IMR-90 (cell line): ENCODE measurements at regions not wholly inside any gene's neighbourhood (a gene's known extent, or its start where the extent isn't known, plus 50 kb on each side); places are given as distances from the start of the nearest gene placed in this dataset.
"Not testable (repeated sequence)": the region's sequence is repeated elsewhere in the genome, so short reads cannot be mapped to it uniquely, and the experiment has no call there.

Experiments used
- ATAC-seq: fragments of 200-7000 bp; cut with Tn5 transposase; 2 replicates; pipeline ENCODE4 v1.9.1; 2020; ENCODE audit warnings: low read depth, mild to moderate bottlenecking, moderate library complexity
- BruUV-seq: library from RNA; stranded (reverse); fragments of 400-500 nt; replicated peaks from 2 replicates; lab custom pipeline; 2021; lab: Mats Ljungman, UMichigan
- CTCF ChIA-PET: fragments of 300-600 bp; formaldehyde crosslinking; extraction: SDS; loops from one replicate; lab custom pipeline; 2021; ENCODE audit warnings: antibody characterized with exemption; lab: Yijun Ruan, JAX
- POLR2A ChIA-PET: fragments of 300-600 bp; sonication (Branson Sonifier 250); formaldehyde crosslinking; loops from one replicate; lab custom pipeline; 2022; ENCODE audit warnings: antibody characterized with exemption; ENCODE audit not compliant: unreplicated experiment; lab: Charles Lee
- DNase-seq: peaks from one replicate; pipeline ENCODE4 v3.0.0; 2013
- H2AFZ ChIP-seq: replicated peaks from 2 replicates; pipeline ENCODE3; 2013; ENCODE audit warnings: low read length, mild to moderate bottlenecking; ENCODE audit not compliant: poor library complexity
- H2AK5ac ChIP-seq: 2 replicates; pipeline ENCODE4 v1.6.1; 2013; ENCODE audit warnings: low read depth, low read length, inconsistent platforms
- H2AK9ac ChIP-seq: replicated peaks from 2 replicates; pipeline ENCODE3; 2013; ENCODE audit warnings: mild to moderate bottlenecking, low read depth, low read length, moderate library complexity; ENCODE audit not compliant: poor library complexity
- H2BK120ac ChIP-seq: 2 replicates; pipeline ENCODE4 v1.6.1; 2013; ENCODE audit warnings: low read depth, low read length, inconsistent platforms
- H2BK15ac ChIP-seq: 3 replicates; pipeline ENCODE4 v1.6.1; 2013; ENCODE audit warnings: low read depth, low read length, inconsistent platforms
- H2BK20ac ChIP-seq: 2 replicates; pipeline ENCODE4 v1.6.1; 2013; ENCODE audit warnings: low read depth, mild to moderate bottlenecking, inconsistent platforms, low read length, moderate library complexity
- H2BK5ac ChIP-seq: 2 replicates; pipeline ENCODE4 v1.6.1; 2013; ENCODE audit warnings: mild to moderate bottlenecking, low read depth, low read length, inconsistent platforms; ENCODE audit not compliant: poor library complexity, severe bottlenecking
- H3K14ac ChIP-seq: replicated peaks from 2 replicates; pipeline ENCODE4 v1.6.1; 2013; ENCODE audit warnings: low read depth, low read length, inconsistent platforms
- H3K18ac ChIP-seq: 2 replicates; pipeline ENCODE4 v1.6.1; 2013; ENCODE audit warnings: low read depth, low read length, control low read depth
- H3K23ac ChIP-seq: 2 replicates; pipeline ENCODE4 v1.6.1; 2013; ENCODE audit warnings: low read depth, low read length, inconsistent platforms
- H3K27ac ChIP-seq: 2 replicates; pipeline ENCODE4 v1.5.1; 2013; ENCODE audit warnings: mild to moderate bottlenecking, control low read depth, low read length; ENCODE audit not compliant: insufficient read depth
- H3K27me3 ChIP-seq: 2 replicates; pipeline ENCODE4 v1.6.1; 2013; ENCODE audit warnings: low read length; ENCODE audit not compliant: control insufficient read depth, insufficient read depth
- H3K36me3 ChIP-seq: 2 replicates; pipeline ENCODE4 v1.6.1; 2013; ENCODE audit warnings: low read length, mixed read lengths; ENCODE audit not compliant: control insufficient read depth, insufficient read depth
- H3K4ac ChIP-seq: 2 replicates; pipeline ENCODE4 v1.6.1; 2013; ENCODE audit warnings: low read depth, low read length, inconsistent platforms
- H3K4me1 ChIP-seq: 2 replicates; pipeline ENCODE4 v1.6.1; 2013; ENCODE audit warnings: low read length, mixed read lengths; ENCODE audit not compliant: control insufficient read depth, insufficient read depth
- H3K4me2 ChIP-seq: 2 replicates; pipeline ENCODE4 v1.6.1; 2013; ENCODE audit warnings: low read depth, mild to moderate bottlenecking, control low read depth, low read length, moderate library complexity
- H3K4me3 ChIP-seq: 2 replicates; pipeline ENCODE4 v1.5.1; 2013; ENCODE audit warnings: low read depth, mild to moderate bottlenecking, control low read depth, low read length, moderate library complexity; ENCODE audit not compliant: insufficient read depth
- H3K56ac ChIP-seq: 2 replicates; pipeline ENCODE4 v1.6.1; 2013; ENCODE audit warnings: low read length, inconsistent platforms; ENCODE audit not compliant: insufficient read depth; ENCODE audit errors: extremely low read depth
- H3K79me1 ChIP-seq, 2 experiments: 2 replicates each; pipeline ENCODE4 v1.6.1; 2013; ENCODE audit warnings: low read length in 2 of 2, inconsistent platforms in 1 of 2, low read depth in 1 of 2
- H3K9ac ChIP-seq: 2 replicates; pipeline ENCODE4 v1.6.1; 2013; ENCODE audit warnings: low read depth, low read length, control low read depth
- H3K9me1 ChIP-seq: 2 replicates; pipeline ENCODE4 v1.6.1; 2013; ENCODE audit warnings: low read length, inconsistent platforms; ENCODE audit not compliant: insufficient read depth
- H3K9me3 ChIP-seq: 2 replicates; pipeline ENCODE4 v1.6.1; 2013; ENCODE audit warnings: low read length; ENCODE audit not compliant: control insufficient read depth, insufficient read depth
- H4K20me1 ChIP-seq: 2 replicates; pipeline ENCODE4 v1.6.1; 2013; ENCODE audit warnings: low read length, inconsistent platforms; ENCODE audit not compliant: insufficient read depth
- H4K5ac ChIP-seq: 2 replicates; pipeline ENCODE4 v1.6.1; 2013; ENCODE audit warnings: mild to moderate bottlenecking, low read depth, low read length, control low read depth
- H4K8ac ChIP-seq, 2 experiments: 2 replicates each; pipeline ENCODE4 v1.6.1; 2013; ENCODE audit warnings: low read depth in 2 of 2, low read length in 2 of 2, control low read depth in 1 of 2, inconsistent platforms in 1 of 2
- H4K91ac ChIP-seq: 2 replicates; pipeline ENCODE4 v1.6.1; 2013; ENCODE audit warnings: low read depth, low read length, inconsistent platforms; ENCODE audit not compliant: insufficient read depth
- WGBS, 2 experiments: methylation state at CpG; one replicate each; pipeline versions ENCODE4 v1.1.5 to v1.1.7; 2013; ENCODE audit warnings: missing lambda C conversion rate in 2 of 2; ENCODE audit not compliant: insufficient read length in 1 of 2; ENCODE audit errors: extremely low coverage in 2 of 2; 5-methylcytosine and 5-hydroxymethylcytosine counted together
- dilution Hi-C: fragments of 300-500 bp; cut with HindIII; formaldehyde crosslinking; loops from one replicate; pipeline ENCODE4 v1.14.3; 2018; ENCODE audit warnings: low sequenced_read_pairs; ENCODE audit not compliant: unreplicated experiment
- in situ Hi-C: fragments of 300-500 bp; cut with MboI; formaldehyde crosslinking; loops from 3 replicates; pipeline ENCODE4 v1.14.3; 2019; ENCODE audit warnings: low sequenced_read_pairs, inconsistent platforms, mixed read lengths
- intact Hi-C: fragments of 100-400 bp; cut with micrococcal nuclease; formaldehyde crosslinking; loops from 2 replicates; pipeline ENCODE4 v1.10.0; 2022

DNA sequence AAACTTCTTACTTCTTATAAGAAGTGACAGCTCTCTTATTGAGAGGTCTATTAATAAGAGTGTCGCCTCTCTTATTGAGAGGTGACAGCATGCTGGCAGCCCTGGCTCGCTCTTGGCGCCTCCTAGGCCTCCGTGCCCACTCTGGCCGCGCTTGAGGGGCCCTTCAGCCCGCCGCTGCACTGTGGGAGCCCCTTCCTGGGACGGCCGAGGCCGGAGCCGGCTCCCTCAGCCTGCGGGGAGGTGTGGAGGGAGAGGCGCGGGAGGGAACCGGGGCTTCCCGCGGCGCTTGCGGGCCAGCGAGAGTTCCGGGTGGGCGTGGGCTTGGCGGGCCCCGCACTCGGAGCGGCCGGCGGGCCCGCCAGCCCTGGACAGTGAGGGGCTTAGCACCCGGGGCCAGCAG, 554.2 kb upstream of the ACTRT1 start:
- H3K36me3 ChIP-seq, H4K5ac ChIP-seq, DNase-seq, H4K8ac ChIP-seq, H3K4me2 ChIP-seq, BruUV-seq, intact Hi-C loops, H3K4me1 ChIP-seq, H2AK5ac ChIP-seq, H3K9me1 ChIP-seq, H4K20me1 ChIP-seq, H3K9ac ChIP-seq, H2BK5ac ChIP-seq, POLR2A ChIA-PET, H3K9me3 ChIP-seq, H2AK9ac ChIP-seq, H3K18ac ChIP-seq, ATAC-seq, in situ Hi-C loops, CTCF ChIA-PET, H3K27ac ChIP-seq, H2BK15ac ChIP-seq, H3K27me3 ChIP-seq, H3K4ac ChIP-seq, H4K91ac ChIP-seq, H3K14ac ChIP-seq, H3K79me1 ChIP-seq, H2AFZ ChIP-seq, H2BK120ac ChIP-seq, dilution Hi-C loops, H3K4me3 ChIP-seq, H3K23ac ChIP-seq, H2BK20ac ChIP-seq, H3K56ac ChIP-seq: not testable (repeated sequence)
- no CpG with 5 or more reads among the region's 31 CpGs for WGBS, 2 experiments
